HG03442 (cell line): ENCODE measurements at regions not wholly inside any gene's neighbourhood (a gene's known extent, or its start where the extent isn't known, plus 50 kb on each side); places are given as distances from the start of the nearest gene placed in this dataset.
"Not testable (repeated sequence)": the region's sequence is repeated elsewhere in the genome, so short reads cannot be mapped to it uniquely, and the experiment has no call there.

ENCODE experiments used
- ATAC-seq: cut with Tn5 transposase; IDR thresholded peaks from one replicate; pipeline ENCODE4 v1.9.1; 2021; ENCODE audit warnings: mild to moderate bottlenecking, moderate library complexity; ENCODE audit not compliant: unreplicated experiment

DNA sequence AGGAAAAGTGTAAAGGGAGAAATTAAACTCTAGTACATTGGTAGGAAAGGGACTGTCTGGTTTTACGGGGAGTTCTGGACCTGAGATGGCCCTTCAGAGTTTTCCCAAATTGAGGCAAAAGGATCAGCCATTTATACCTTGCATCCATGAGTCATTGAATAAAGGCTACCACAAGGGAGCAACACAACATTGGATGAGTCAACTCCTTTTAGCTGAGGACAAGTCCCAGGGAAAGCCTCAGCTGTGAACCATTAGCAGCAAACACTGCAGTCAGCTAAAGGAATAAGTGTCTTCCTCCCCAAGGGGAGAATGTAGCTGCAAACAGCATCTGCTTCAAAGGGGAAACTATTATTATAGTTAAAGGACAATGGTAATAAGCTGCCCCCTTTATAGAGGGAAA lies 468.7 kb upstream of the ID4 start:
- ATAC-seq, result no peak

DNA sequence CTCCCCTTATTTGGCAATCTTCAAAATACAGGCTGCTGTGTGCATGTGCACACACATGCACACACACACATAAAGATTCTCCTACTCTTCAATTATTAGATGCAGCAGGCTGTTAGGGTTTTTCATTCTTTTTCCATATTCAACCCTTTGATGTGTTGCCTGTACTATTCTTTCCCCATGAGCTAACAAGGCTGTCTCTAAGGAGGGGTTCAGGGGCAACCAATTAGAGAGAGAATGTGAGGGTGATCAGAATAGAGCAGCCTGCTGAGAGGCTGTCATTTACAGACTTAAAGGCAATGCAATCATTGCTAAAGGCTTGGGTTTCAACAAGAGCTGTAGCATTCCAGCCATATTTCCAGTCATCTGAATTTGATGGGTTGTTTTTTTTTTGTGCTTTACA lies 467.4 kb upstream of the ID4 start:
- no peak for ATAC-seq

DNA sequence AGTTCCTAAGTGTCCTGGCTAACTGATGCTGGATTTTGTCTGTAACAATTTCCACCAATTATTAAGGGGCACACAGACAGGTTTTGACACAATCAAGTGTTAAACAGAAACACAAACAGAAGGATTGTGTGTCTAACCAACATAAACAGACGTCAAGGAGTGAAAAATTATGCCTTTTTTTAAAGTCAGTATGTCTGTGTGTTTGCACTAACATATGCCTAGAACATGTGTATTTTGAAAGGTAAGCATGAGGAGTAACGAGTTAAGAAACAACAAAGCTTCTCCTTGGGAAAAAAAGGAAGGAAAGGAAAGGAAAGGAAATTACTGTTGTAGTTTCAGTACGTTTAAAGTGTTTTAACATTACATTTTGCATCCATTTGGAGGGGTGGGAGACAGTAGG lies 466.3 kb upstream of the ID4 start:
- ATAC-seq, result no peak

DNA sequence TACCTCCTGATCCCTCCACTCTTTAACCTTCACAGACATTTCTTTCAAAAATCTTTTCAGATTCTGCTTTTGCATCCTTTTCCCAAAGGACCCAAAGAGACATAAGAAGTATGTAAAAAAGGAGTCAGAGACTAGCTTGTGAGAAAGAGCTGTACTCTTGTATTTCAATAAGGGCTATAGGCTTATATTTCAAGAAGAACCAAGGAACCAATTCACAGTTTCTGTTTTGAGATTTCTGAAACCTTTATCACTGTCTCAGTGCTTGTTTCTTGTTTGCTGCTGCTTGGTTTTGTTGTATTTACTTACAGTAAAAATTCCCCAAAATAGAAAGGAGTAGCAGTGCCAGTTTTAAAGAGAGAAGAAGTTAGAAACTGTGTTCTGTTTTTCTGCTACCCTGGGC lies 461.6 kb upstream of the ID4 start:
- ATAC-seq, result no peak

DNA sequence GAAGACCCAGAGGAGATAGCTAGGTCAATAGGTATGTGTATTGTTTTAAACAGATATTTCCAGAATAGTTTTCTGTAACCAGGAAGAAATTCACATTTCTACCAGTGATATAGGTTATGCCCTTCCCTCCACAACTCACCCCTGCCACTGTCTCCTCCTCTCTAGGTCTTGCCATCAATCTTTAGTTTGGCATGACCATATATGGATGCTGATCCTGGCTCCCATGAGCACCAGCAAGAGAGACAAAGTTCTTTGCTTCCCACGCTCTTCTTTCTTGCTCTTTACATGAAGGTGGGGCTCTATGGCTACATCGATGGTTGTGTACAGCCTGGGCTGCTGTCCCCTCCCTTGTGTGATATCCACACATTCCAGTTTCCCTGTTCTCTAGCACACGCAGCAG lies 459.4 kb upstream of the ID4 start:
- no peak for ATAC-seq

DNA sequence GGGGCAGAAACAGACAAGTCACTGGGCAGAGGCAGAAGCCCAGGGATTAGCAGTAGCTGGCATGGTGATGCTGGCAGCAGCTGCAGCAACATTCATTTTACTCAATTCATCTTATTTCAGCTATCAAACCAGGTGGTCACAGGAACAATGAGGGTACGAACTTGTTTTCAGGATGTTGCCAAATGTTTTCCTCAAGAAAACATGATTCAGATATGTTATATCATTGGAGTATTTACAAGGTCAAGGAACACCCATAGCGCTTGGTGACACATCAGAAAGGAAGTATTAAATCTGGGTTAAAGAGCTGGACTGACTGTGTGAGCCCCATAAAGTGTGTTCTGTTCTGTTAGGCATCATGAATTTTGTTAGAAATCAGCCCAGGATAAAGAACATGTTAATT lies 456.9 kb upstream of the ID4 start:
- no peak for ATAC-seq

DNA sequence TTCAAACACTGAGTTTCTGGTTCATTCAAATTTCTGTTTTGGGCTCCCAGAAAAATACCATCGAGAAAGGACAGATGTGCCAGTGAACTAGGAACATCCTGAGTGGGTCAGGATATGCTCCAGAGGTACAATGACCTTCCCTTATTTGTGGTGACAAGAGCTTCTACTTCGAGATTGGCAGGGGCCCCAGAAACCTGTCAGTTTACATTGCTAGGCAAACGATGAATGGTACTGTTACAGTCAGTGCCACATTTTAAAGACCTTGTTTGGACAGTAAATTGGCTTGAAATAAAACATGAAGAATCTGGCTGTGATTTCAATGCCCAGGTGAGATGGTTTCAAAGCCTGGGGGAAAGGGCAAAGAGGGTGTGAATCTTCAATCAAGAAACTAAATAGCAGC lies 454.5 kb upstream of the ID4 start:
- ATAC-seq, result no peak

DNA sequence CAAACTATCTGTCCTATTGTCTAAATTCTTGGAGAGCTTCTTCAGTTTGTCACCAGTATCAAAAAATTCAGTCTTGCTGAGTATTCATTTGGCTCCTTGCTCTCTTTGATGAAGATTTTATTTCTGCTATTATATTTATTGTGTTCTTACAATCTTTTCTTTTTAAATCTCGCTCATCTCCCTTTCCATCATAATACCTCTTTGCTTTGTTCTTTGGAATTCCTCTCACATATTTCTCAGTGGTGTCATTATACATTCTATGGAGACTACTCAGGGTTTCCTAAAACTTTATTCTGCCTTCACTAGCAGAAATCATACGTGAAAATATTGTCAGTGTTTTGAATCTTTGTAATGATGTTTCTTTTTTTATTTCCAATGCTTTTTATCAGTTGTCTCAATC lies 445.2 kb upstream of the ID4 start:
- no peak for ATAC-seq

DNA sequence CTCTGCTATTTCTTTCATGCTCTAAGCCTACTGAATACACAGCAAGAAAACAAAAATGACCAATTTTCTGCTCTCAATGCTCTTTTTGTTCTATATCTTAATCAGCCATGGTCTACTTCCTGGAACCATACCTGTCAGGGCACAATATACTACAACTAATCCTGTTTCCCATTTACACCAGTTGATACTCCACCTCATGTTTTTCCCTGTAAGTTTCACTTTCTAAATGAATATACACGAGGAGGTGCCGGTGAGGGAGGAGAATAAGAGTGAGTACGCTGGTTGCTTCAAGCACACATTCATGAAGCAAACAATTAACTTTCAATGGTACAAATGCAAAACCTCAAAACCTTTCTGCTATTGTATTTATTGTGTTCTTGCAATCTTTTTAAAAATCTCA lies 443.1 kb upstream of the ID4 start:
- ATAC-seq, result no peak

- no peak for ATAC-seq
These were observed 442.5 kb upstream of the ID4 start for GRCh38 chr6:19394687-19395086.

DNA sequence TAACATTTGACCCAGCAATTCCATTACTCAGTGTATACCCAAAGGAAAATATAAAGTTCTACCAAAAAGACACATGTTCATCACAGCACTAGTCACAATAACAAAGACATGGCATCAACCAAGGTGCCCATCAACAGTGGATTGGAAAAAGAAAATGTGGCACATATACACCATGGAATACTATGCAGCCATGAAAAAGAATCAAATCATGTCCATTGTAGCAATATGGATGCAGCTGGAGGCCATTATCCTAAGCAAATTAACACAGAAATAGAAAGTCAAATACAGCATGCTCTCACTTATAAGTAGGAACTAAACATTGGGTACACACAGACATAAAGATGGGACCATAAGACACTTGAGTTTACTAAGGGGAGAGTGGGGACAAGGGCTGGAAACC lies 441.9 kb upstream of the ID4 start:
- ATAC-seq, result no peak

DNA sequence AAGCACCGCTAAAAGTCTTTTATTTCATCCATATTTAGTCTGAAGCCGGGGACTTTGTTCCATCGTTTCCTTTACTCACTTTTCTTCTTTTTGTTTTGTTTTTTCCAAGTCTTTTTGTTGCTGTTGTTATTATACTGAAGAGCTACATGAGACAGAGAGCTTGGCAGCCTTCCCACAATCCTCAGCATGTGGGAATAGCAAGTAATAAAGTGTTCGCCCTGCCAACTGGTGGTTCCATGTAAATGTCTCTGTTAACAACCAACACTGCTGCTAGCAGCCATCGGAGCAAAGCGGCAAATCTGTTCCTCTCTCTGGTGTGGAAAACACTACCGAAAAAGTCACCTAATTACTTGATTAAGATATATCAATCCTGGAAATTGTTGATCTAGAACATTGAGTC lies 437.8 kb upstream of the ID4 start:
- ATAC-seq, result no peak

DNA sequence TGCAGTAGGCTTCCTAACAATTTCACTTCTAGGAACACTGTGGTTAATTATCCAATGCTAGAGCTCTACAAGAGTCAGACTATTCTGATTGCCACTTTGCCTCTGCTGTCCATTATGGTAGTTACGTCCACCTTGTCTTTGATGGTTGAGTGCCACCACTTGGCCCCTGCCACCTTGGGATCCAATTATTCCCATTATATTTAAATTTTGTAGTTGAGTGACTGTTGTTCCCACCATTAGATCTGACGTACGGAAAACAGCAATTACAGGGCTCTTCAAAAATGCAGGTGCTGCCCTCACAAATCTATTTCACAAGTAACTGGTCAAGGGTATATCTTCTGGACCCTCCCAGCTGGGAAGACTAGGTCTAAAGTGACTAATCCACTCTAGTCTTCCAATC lies 432.3 kb upstream of the ID4 start:
- ATAC-seq, result not testable (repeated sequence)

DNA sequence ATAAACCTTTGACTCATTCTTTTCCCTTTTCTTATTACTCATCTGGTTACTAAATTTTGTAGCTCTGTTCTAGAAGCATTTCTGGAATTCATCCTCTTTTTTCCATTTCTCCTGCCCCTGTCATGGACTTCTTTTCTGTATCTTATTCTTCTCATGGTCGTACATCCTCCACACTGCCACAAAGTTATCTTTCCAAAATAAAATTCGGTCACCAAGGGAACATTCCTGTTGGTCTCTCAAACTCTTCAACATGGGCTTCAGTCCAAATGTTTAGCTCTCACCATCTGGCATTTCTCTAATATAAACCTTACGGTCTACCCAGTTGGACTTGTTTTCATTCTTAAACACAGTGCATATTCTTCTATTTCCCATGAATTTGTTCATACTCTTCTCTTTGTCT lies 428.8 kb upstream of the ID4 start:
- no peak for ATAC-seq

GRCh38 chr6:19410481-19410880 lies 426.7 kb upstream of the ID4 start:
- ATAC-seq, result no peak

- ATAC-seq, result no peak
These were observed 423.8 kb upstream of the ID4 start for GRCh38 chr6:19413323-19413722.

GRCh38 chr6:19415605-19416326 lies 421.4 kb upstream of the ID4 start:
- no peak for ATAC-seq

GRCh38 chr6:19416811-19417210 lies 420.4 kb upstream of the ID4 start:
- no peak for ATAC-seq

GRCh38 chr6:19417713-19418112 lies 419.5 kb upstream of the ID4 start:
- ATAC-seq, result no peak

DNA sequence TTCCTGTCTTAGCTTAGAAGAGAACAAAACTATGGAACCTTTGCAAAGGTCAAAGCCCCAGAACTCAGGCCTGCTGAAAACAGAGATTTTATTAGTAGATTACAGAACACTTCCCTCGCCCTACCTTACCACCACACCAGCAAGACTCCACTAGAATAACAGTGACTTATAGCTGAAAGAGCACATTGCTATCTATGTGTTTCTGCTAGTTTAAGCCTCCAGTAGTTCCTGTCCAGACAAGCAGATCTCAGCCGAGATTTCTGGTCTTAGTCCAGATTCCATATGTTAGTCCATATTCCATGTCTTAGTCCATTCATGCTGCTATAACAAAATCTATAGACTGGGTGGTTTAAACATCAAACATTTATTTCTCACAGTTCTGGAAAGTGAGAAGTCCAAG lies 412.3 kb upstream of the ID4 start:
- ATAC-seq, result no peak

- no peak for ATAC-seq
These were observed 409.6 kb upstream of the ID4 start for GRCh38 chr6:19427548-19427947.

- ATAC-seq, result no peak
These were observed 404.1 kb upstream of the ID4 start for GRCh38 chr6:19432966-19433498.

DNA sequence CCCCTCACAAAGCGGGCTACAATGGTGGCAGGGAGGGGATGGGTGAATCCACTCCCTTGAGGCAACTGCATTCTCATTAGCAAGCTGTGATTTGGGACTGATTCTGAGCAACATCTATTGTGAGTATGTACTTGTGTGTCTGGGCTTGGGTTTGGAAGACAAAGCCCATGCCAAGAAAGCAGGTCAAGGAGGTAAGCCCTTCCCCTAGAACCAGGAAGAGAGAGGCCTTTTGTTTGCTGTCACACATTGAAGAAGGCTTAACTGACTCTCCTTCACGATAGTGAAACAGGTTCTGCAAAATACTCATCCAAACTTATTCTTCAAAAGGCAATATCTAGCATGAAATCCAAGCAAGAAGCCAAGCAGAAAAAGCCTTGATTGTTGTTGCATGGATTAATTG lies 403.1 kb upstream of the ID4 start:
- ATAC-seq, result no peak
